Hepatocyte (in vitro differentiated cells): ENCODE measurements at regions not wholly inside any gene's neighbourhood (a gene's known extent, or its start where the extent isn't known, plus 50 kb on each side); places are given as distances from the start of the nearest gene placed in this dataset.

Source experiments
- DNase-seq: peaks from one replicate; pipeline ENCODE4 v3.0.0-alpha.2; 2016; ENCODE audit warnings: low spot score
- H2AFZ ChIP-seq: fragments of 200-600 bp; sonication (generic); 2 replicates; pipeline ENCODE4 v1.6.0; 2016; ENCODE audit warnings: antibody characterized with exemption, mild to moderate bottlenecking
- H3K27ac ChIP-seq: fragments of 200-600 bp; sonication (generic); 2 replicates; pipeline ENCODE4 v1.5.1; 2016; ENCODE audit warnings: mild to moderate bottlenecking
- H3K27me3 ChIP-seq: fragments of 200-600 bp; sonication (generic); 2 replicates; pipeline ENCODE4 v1.6.1; 2016
- H3K36me3 ChIP-seq: fragments of 200-600 bp; sonication (generic); replicated peaks from 2 replicates; pipeline ENCODE4 v1.5.1; 2016; ENCODE audit warnings: low read depth; ENCODE audit not compliant: insufficient read depth
- H3K4me1 ChIP-seq: fragments of 200-600 bp; sonication (generic); 2 replicates; pipeline ENCODE4 v1.5.1; 2016; ENCODE audit warnings: mild to moderate bottlenecking, moderate library complexity; ENCODE audit not compliant: insufficient read depth
- H3K4me2 ChIP-seq: fragments of 200-600 bp; sonication (generic); 2 replicates; pipeline ENCODE4 v1.6.0; 2016
- H3K4me3 ChIP-seq: fragments of 200-600 bp; sonication (generic); 2 replicates; pipeline ENCODE4 v1.5.1; 2016; ENCODE audit warnings: mild to moderate bottlenecking
- H3K79me2 ChIP-seq: fragments of 200-600 bp; sonication (generic); 2 replicates; pipeline ENCODE4 v1.6.0; 2017; ENCODE audit warnings: mild to moderate bottlenecking
- H3K9me2 ChIP-seq: fragments of 200-600 bp; sonication (generic); replicated peaks from 2 replicates; pipeline ENCODE4 v1.6.0; 2017; ENCODE audit warnings: mild to moderate bottlenecking; ENCODE audit not compliant: insufficient read depth
- H3K9me3 ChIP-seq: fragments of 200-600 bp; sonication (generic); 2 replicates; pipeline ENCODE4 v1.5.1; 2016; ENCODE audit warnings: low read depth, mild to moderate bottlenecking
- H4K20me1 ChIP-seq: fragments of 200-600 bp; sonication (generic); 2 replicates; pipeline ENCODE4 v1.6.0; 2016; ENCODE audit warnings: mild to moderate bottlenecking; ENCODE audit not compliant: insufficient read depth, poor library complexity, severe bottlenecking
- CTCF ChIP-seq: fragments of 200-600 bp; sonication (generic); IDR thresholded peaks from 2 replicates; pipeline ENCODE4 v1.5.1; 2016; ENCODE audit warnings: antibody characterized with exemption, mild to moderate bottlenecking; ENCODE audit not compliant: poor library complexity
- EZH2 ChIP-seq: fragments of 200-600 bp; sonication (generic); IDR thresholded peaks from 2 replicates; pipeline ENCODE4 v1.6.1; 2016; ENCODE audit warnings: antibody characterized with exemption, mild to moderate bottlenecking, borderline replicate concordance
- EZH2phosphoT487 ChIP-seq: fragments of 200-600 bp; sonication (generic); IDR thresholded peaks from one replicate; pipeline ENCODE4 v1.6.1; 2018; ENCODE audit warnings: antibody characterized with exemption, mild to moderate bottlenecking, low read depth, moderate library complexity; ENCODE audit not compliant: unreplicated experiment, severe bottlenecking
- WGBS: methylation state at CpG from one replicate; pipeline ENCODE4 v1.1.6; 2016; ENCODE audit warnings: low lambda C conversion rate; ENCODE audit errors: missing lambda C conversion rate; 5-methylcytosine and 5-hydroxymethylcytosine counted together

GRCh38 chr15:66946578-66947164, 118.7 kb upstream of the SMAD3 start:
- Histone ChIP-seq H3K79me2 (no peaks in the 10 kb centered on the region), H3K36me3 (no peaks in the 10 kb centered on the region), H3K4me3 (no peak overlapping the region), H3K9me3 (no peaks in the 10 kb centered on the region), H3K27ac (no peak overlapping the region), H3K27me3 (no peaks in the 10 kb centered on the region), H4K20me1 (no peaks in the 10 kb centered on the region), H3K4me1 (no peaks in the 10 kb centered on the region), H3K9me2 (no peaks in the 10 kb centered on the region), H2AFZ (no peak overlapping the region), H3K4me2 (no peak overlapping the region)
- 35% methylated on average over 12 of the region's 12 CpGs for WGBS
- DNase-seq = peak; percentile 77
- TF ChIP-seq CTCF (peak; percentile 93), EZH2phosphoT487 (no peak)

GRCh38 chr15:66947471-66947870, 117.9 kb upstream of the SMAD3 start:
- WGBS = 85% methylated on average over 12 of the region's 12 CpGs

GRCh38 chr15:66948294-66948693, 117.1 kb upstream of the SMAD3 start:
- Histone ChIP-seq H3K79me2 (no peaks in the 10 kb centered on the region), H3K36me3 (no peaks in the 10 kb centered on the region), H3K9me3 (no peaks in the 10 kb centered on the region), H4K20me1 (no peaks in the 10 kb centered on the region), H3K4me1 (no peaks in the 10 kb centered on the region), H3K27ac (no peak overlapping the region), H3K9me2 (no peaks in the 10 kb centered on the region), H2AFZ (no peak overlapping the region), H3K4me3 (no peak overlapping the region), H3K4me2 (no peak overlapping the region), H3K27me3 (no peaks in the 10 kb centered on the region)
- WGBS = 76% methylated on average over 2 of the region's 2 CpGs
- DNase-seq = peak; percentile 54
- TF ChIP-seq EZH2 (no peak), EZH2phosphoT487 (no peak), CTCF (no peak)

More at GRCh38 chr15:66947471-66947870, 117.9 kb upstream of the SMAD3 start:
- no peaks in the 10 kb centered on the region for H3K9me2 ChIP-seq
- TF ChIP-seq EZH2phosphoT487 = no peak
- no peak for TF ChIP-seq CTCF
- no peak for TF ChIP-seq EZH2
- no peak overlapping the region for H2AFZ ChIP-seq
- H3K27me3 ChIP-seq = no peaks in the 10 kb centered on the region
- no peak overlapping the region for H3K4me2 ChIP-seq
- no peaks in the 10 kb centered on the region for H4K20me1 ChIP-seq
- no peak for DNase-seq
- H3K79me2 ChIP-seq = no peaks in the 10 kb centered on the region
- H3K9me3 ChIP-seq = no peaks in the 10 kb centered on the region
- H3K27ac ChIP-seq = no peak overlapping the region
- H3K4me3 ChIP-seq = no peak overlapping the region
- no peaks in the 10 kb centered on the region for H3K4me1 ChIP-seq
- no peaks in the 10 kb centered on the region for H3K36me3 ChIP-seq

- no peak overlapping the region for H3K4me2 ChIP-seq
- H3K79me2 ChIP-seq = no peaks in the 10 kb centered on the region
- TF ChIP-seq EZH2phosphoT487 (no peak), CTCF (no peak), EZH2 (no peak)
- H3K36me3 ChIP-seq = no peaks in the 10 kb centered on the region
- no peak overlapping the region for H2AFZ ChIP-seq
- DNase-seq = no peak
- H3K9me2 ChIP-seq = no peaks in the 10 kb centered on the region
- H3K4me3 ChIP-seq = no peak overlapping the region
- H3K27me3 ChIP-seq = no peaks in the 10 kb centered on the region
- H4K20me1 ChIP-seq = no peaks in the 10 kb centered on the region
- H3K27ac ChIP-seq = no peak overlapping the region
- H3K9me3 ChIP-seq = no peaks in the 10 kb centered on the region
- no peaks in the 10 kb centered on the region for H3K4me1 ChIP-seq
Observed at GRCh38 chr15:66950114-66950513, 115.3 kb upstream of the SMAD3 start.
